Cardiac fibroblast (primary cell): ENCODE measurements at regions not wholly inside any gene's neighbourhood (a gene's known extent, or its start where the extent isn't known, plus 50 kb on each side); places are given as distances from the start of the nearest gene placed in this dataset.
"Not testable (repeated sequence)": the region's sequence is repeated elsewhere in the genome, so short reads cannot be mapped to it uniquely, and the experiment has no call there.

ENCODE experiments used
- DNase-seq, 2 donors: peaks; one replicate each; pipeline versions ENCODE4 v3.0.0 to v3.0.0-alpha.2; 2010; ENCODE audit warnings: low read depth in 2 of 2
- H3K4me3 ChIP-seq, 2 donors: replicated peaks in 1 of 2; 1 replicate in 1 of 2; 2 replicates in 1 of 2; pipeline ENCODE4 v1.5.1; 2011; ENCODE audit warnings: low read depth in 2 of 2, low read length in 2 of 2, mild to moderate bottlenecking in 2 of 2, moderate library complexity in 1 of 2
- TF ChIP-seq, protein P1 (sequence below): IDR thresholded peaks from one replicate; pipeline ENCODE4 v1.5.1; 2011; ENCODE audit warnings: low read depth, mild to moderate bottlenecking, low read length, inconsistent platforms

DNA sequence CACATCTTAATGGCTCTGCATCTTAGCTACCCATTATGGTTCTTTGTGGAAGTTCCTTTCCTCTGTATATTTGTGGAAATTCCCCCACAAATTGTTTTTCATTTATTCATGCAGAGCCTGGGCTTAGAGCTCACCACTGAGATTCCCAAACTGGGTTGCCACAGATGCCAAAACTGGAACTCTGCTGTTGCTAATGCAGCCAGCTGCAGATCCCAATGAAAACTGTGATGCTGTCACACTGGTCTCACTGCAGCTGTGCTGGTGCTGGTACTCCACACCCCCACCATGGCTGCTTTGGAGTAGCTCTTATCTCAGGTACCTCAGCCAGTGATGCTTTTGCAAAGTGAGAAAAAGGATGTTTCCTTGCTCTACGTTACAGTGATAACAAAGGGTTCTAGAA, 87.7 kb downstream of the DCK start:
- TF ChIP-seq, protein P1, sequence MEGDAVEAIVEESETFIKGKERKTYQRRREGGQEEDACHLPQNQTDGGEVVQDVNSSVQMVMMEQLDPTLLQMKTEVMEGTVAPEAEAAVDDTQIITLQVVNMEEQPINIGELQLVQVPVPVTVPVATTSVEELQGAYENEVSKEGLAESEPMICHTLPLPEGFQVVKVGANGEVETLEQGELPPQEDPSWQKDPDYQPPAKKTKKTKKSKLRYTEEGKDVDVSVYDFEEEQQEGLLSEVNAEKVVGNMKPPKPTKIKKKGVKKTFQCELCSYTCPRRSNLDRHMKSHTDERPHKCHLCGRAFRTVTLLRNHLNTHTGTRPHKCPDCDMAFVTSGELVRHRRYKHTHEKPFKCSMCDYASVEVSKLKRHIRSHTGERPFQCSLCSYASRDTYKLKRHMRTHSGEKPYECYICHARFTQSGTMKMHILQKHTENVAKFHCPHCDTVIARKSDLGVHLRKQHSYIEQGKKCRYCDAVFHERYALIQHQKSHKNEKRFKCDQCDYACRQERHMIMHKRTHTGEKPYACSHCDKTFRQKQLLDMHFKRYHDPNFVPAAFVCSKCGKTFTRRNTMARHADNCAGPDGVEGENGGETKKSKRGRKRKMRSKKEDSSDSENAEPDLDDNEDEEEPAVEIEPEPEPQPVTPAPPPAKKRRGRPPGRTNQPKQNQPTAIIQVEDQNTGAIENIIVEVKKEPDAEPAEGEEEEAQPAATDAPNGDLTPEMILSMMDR: no peak

DNA sequence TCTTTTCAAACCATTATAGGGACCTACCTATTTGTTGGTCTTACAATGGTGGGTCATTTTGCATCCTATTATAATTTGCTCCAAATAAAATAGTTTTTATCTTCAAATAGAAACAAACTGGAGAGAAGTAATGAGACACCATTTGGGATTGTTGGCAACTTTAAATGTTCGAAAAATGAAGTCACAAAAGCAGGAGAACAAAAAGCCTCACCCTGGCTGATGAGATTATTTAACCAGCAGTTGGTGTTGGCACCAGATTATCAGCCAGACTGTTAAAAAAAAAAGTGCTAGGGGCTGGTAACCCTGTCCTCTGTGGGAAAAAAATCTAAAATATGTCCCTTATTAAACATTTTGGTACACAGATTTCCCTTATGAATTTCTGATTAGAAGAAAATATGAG, 100.3 kb downstream of the DCK start:
- no peak overlapping the region for H3K4me3 ChIP-seq
- DNase-seq: no peak
- TF ChIP-seq, protein P1: no peak

More for the DNA sequence above, 87.7 kb downstream of the DCK start:
- DNase-seq: no peak
- H3K4me3 ChIP-seq: no peak overlapping the region

DNA sequence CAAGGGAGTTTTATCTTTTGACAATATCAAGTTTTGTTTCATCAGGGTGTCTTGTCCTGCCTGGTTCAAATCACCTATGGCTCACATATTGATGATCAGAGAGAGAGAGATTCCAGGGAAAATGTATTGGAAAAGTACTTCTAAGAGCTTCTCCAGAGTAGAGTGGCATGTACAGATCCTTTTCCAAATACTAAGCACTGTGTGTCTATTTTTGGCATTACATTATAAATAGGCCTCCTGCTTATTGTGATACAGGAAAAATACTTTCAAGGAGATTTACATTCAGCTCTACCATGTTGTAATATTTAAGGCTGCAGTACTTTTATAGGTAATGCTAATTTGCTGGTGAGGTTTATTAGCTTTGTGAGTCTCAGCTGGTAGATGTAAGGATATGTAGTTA, 100.8 kb downstream of the DCK start:
- no peak for DNase-seq
- H3K4me3 ChIP-seq: no peak overlapping the region
- TF ChIP-seq, protein P1: no peak

DNA sequence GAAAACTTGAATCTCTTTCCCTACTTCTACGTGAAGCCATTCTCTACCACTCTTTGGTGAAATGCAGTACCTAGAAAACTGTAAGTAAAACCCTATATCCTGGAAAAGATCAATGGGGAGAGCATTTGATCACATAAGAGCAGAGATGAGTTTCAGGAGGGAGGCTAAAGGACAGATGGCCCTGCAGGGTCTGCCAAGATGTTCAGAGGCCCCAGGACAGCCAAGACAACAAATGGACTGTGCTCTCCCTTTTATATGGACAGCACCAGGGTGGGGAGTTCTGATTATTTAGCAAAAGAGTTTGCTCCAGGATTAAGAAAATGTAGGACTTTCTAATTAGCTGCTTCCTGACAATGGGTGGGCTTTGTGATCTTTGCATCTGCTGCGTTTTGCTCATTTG, 101.7 kb downstream of the DCK start:
- TF ChIP-seq, protein P1: no peak
- no peak overlapping the region for H3K4me3 ChIP-seq
- no peak for DNase-seq

DNA sequence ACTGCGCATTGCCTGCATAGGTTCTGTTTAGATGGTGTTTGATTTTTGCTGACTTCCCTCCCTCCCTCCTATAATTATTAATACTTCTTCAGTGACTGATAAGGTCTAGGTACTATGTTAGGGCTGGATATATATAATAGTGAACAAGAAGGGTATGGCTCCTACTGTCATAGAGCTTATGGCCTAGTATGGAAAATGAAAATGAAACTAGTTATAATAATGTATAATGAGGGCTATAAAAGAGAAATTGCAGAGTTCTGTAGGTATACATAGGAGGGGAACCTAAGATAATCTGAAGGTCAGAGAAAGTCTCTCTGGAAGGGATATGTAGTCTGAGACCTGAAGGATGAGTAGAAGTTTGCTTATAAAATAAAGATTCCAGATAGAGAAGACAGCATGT, 102.1 kb downstream of the DCK start:
- no peak overlapping the region for H3K4me3 ChIP-seq
- TF ChIP-seq, protein P1: no peak
- DNase-seq: no peak

DNA sequence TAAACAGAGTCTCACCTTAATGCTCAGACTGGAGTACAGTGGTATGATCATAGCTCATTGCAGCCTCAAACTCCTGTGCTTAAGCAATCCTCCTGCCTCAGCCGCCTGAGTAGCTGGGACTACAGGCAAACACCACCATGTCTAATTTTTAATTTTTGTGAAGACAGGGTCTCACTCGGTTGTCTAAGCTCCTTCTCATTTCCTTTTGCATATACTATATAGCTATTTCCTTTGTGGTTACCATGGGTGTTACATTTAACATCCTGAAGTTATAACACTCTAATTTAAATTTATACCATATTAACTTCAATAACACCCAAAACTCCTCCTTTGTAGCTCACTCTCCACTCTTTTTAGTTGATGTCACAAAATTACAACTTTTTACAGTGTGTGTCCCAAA, 114.3 kb downstream of the DCK start:
- no peak overlapping the region for H3K4me3 ChIP-seq
- DNase-seq: no peak
- TF ChIP-seq, protein P1: no peak

DNA sequence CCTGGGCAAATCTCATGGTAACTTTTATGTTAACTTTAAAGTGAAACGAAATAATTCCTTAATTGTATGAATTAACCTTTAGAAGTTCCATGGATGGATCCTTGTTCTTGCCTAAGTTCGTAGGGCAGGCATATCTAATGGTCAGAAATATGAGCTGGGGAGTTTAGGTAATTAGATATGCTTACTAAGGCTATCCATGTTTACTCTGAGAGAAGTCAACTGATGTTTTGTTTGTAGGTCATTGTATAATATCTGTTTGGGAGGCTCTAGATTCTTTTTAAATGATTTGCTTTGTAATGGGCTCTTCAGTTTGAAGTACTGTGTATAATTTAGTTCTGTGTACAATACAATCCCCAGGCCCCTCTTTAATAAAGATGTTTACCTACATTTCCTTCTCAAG, 117.0 kb downstream of the DCK start:
- no peak for DNase-seq
- H3K4me3 ChIP-seq: no peak overlapping the region
- TF ChIP-seq, protein P1: no peak

DNA sequence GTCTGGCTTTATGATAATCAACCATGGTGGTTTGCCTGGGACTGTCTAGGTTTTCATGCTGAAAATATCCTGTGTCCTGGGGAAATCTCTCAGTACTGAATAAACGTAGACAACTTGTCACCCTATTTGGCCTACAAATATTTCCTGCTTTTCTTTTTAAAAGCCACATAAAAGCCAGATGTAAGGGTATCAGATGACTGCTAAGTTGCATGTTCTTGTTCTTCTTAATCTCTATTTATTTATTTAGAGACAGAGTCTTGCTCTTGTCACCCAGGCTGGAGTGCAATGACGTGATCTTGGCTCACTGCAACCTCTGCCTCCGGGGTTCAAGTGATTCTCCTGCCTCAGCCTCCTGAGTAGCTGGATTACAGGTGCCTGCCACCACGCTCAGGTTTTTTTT, 117.7 kb downstream of the DCK start:
- not testable (repeated sequence) for DNase-seq, H3K4me3 ChIP-seq
